IPS-20b (cell line): ENCODE measurements at regions not wholly inside any gene's neighbourhood (a gene's known extent, or its start where the extent isn't known, plus 50 kb on each side); places are given as distances from the start of the nearest gene placed in this dataset.

Experiments used
- H3K27ac ChIP-seq: one replicate; pipeline ENCODE4 v1.5.1; 2013; ENCODE audit warnings: low read length
- H3K27me3 ChIP-seq: 2 replicates; pipeline ENCODE4 v1.6.1; 2013; ENCODE audit warnings: mild to moderate bottlenecking, low read length, inconsistent platforms; ENCODE audit not compliant: insufficient read depth
- H3K36me3 ChIP-seq: 2 replicates; pipeline ENCODE4 v1.6.1; 2013; ENCODE audit warnings: low read depth, mild to moderate bottlenecking, inconsistent platforms, low read length, moderate library complexity; ENCODE audit not compliant: insufficient read depth
- H3K4me1 ChIP-seq: 2 replicates; pipeline ENCODE4 v1.6.1; 2013; ENCODE audit warnings: mild to moderate bottlenecking, control low read depth, inconsistent platforms, low read length, moderate library complexity; ENCODE audit not compliant: insufficient read depth
- H3K4me3 ChIP-seq: 2 replicates; pipeline ENCODE4 v1.5.1; 2013; ENCODE audit warnings: mild to moderate bottlenecking, low read length, inconsistent platforms
- H3K9ac ChIP-seq: 2 replicates; pipeline ENCODE4 v1.6.1; 2013; ENCODE audit warnings: low read depth, mild to moderate bottlenecking, inconsistent platforms, low read length, moderate library complexity
- H3K9me3 ChIP-seq: 2 replicates; pipeline ENCODE4 v1.6.1; 2013; ENCODE audit warnings: mild to moderate bottlenecking, low read depth, low read length, inconsistent platforms; ENCODE audit not compliant: insufficient read depth

- Histone ChIP-seq H3K4me3 (no peak overlapping the region), H3K36me3 (no peaks in the 10 kb centered on the region), H3K27ac (no peak overlapping the region), H3K4me1 (no peaks in the 10 kb centered on the region), H3K27me3 (no peaks in the 10 kb centered on the region), H3K9me3 (no peaks in the 10 kb centered on the region), H3K9ac (no peak overlapping the region)
Observed at GRCh38 chr4:115945026-115945425, 831.6 kb upstream of the NDST4 start.

GRCh38 chr4:115944146-115944905 is 830.9 kb upstream of the NDST4 start:
- Histone ChIP-seq H3K27ac (no peak overlapping the region), H3K9ac (no peak overlapping the region), H3K4me3 (no peak overlapping the region), H3K4me1 (no peaks in the 10 kb centered on the region), H3K9me3 (no peaks in the 10 kb centered on the region), H3K36me3 (no peaks in the 10 kb centered on the region), H3K27me3 (no peaks in the 10 kb centered on the region)

- H3K27ac ChIP-seq, result no peak overlapping the region
- no peak overlapping the region for H3K9ac ChIP-seq
- H3K36me3 ChIP-seq, result no peaks in the 10 kb centered on the region
- no peaks in the 10 kb centered on the region for H3K4me1 ChIP-seq
- H3K27me3 ChIP-seq, result no peaks in the 10 kb centered on the region
- H3K4me3 ChIP-seq, result no peak overlapping the region
- no peaks in the 10 kb centered on the region for H3K9me3 ChIP-seq
Observed at GRCh38 chr4:115938764-115939443, 825.5 kb upstream of the NDST4 start.

GRCh38 chr4:115929373-115929772 is 816.0 kb upstream of the NDST4 start:
- Histone ChIP-seq H3K9me3 (no peaks in the 10 kb centered on the region), H3K36me3 (no peaks in the 10 kb centered on the region), H3K27ac (no peak overlapping the region), H3K4me1 (no peaks in the 10 kb centered on the region), H3K9ac (no peak overlapping the region), H3K27me3 (no peaks in the 10 kb centered on the region), H3K4me3 (no peak overlapping the region)

GRCh38 chr4:115927382-115927781 is 814.0 kb upstream of the NDST4 start:
- Histone ChIP-seq H3K9ac (no peak overlapping the region), H3K4me3 (no peak overlapping the region), H3K9me3 (no peaks in the 10 kb centered on the region), H3K27me3 (no peaks in the 10 kb centered on the region), H3K4me1 (no peaks in the 10 kb centered on the region), H3K36me3 (no peaks in the 10 kb centered on the region), H3K27ac (no peak overlapping the region)

- H3K36me3 ChIP-seq, result no peaks in the 10 kb centered on the region
- no peak overlapping the region for H3K4me3 ChIP-seq
- no peaks in the 10 kb centered on the region; the same call in 1 of the 2 replicates for H3K9me3 ChIP-seq
- H3K27ac ChIP-seq, result no peak overlapping the region
- H3K27me3 ChIP-seq, result no peaks in the 10 kb centered on the region
- H3K9ac ChIP-seq, result no peak overlapping the region
- H3K4me1 ChIP-seq, result no peaks in the 10 kb centered on the region
Observed at GRCh38 chr4:115923152-115923551, 809.7 kb upstream of the NDST4 start.

GRCh38 chr4:115920637-115921036 is 807.2 kb upstream of the NDST4 start:
- no peaks in the 10 kb centered on the region for H3K4me1 ChIP-seq
- no peaks in the 10 kb centered on the region for H3K27me3 ChIP-seq
- H3K36me3 ChIP-seq, result no peaks in the 10 kb centered on the region
- H3K9me3 ChIP-seq, result no peaks in the 10 kb centered on the region; the same call in 1 of the 2 replicates
- no peak overlapping the region for H3K9ac ChIP-seq
- no peak overlapping the region for H3K4me3 ChIP-seq
- no peak overlapping the region for H3K27ac ChIP-seq

GRCh38 chr4:115918149-115918548 is 804.7 kb upstream of the NDST4 start:
- no peak overlapping the region for H3K27ac ChIP-seq
- H3K9ac ChIP-seq, result no peak overlapping the region
- no peak overlapping the region for H3K4me3 ChIP-seq
- no peaks in the 10 kb centered on the region for H3K4me1 ChIP-seq
- H3K36me3 ChIP-seq, result no peaks in the 10 kb centered on the region
- no peaks in the 10 kb centered on the region; the same call in 1 of the 2 replicates for H3K9me3 ChIP-seq
- H3K27me3 ChIP-seq, result no peaks in the 10 kb centered on the region

- no peaks in the 10 kb centered on the region for H3K27me3 ChIP-seq
- H3K27ac ChIP-seq, result no peak overlapping the region
- H3K36me3 ChIP-seq, result no peaks in the 10 kb centered on the region
- H3K4me1 ChIP-seq, result no peaks in the 10 kb centered on the region
- no peaks in the 10 kb centered on the region for H3K9me3 ChIP-seq
- no peak overlapping the region for H3K4me3 ChIP-seq
- H3K9ac ChIP-seq, result no peak overlapping the region
Observed at GRCh38 chr4:115906428-115906827, 793.0 kb upstream of the NDST4 start.

GRCh38 chr4:115883847-115884246 is 770.4 kb upstream of the NDST4 start:
- Histone ChIP-seq H3K4me3 (no peak overlapping the region), H3K36me3 (no peaks in the 10 kb centered on the region), H3K9ac (no peak overlapping the region), H3K27ac (no peak overlapping the region), H3K9me3 (no peaks in the 10 kb centered on the region), H3K4me1 (no peaks in the 10 kb centered on the region), H3K27me3 (no peaks in the 10 kb centered on the region)

- H3K27me3 ChIP-seq, result no peaks in the 10 kb centered on the region
- H3K9ac ChIP-seq, result no peak overlapping the region
- H3K4me3 ChIP-seq, result no peak overlapping the region
- no peaks in the 10 kb centered on the region for H3K36me3 ChIP-seq
- H3K27ac ChIP-seq, result no peak overlapping the region
- no peaks in the 10 kb centered on the region for H3K9me3 ChIP-seq
- H3K4me1 ChIP-seq, result no peaks in the 10 kb centered on the region
Observed at GRCh38 chr4:115883231-115883630, 769.8 kb upstream of the NDST4 start.

- Histone ChIP-seq H3K4me1 (no peaks in the 10 kb centered on the region), H3K36me3 (no peaks in the 10 kb centered on the region), H3K9ac (no peak overlapping the region), H3K9me3 (no peaks in the 10 kb centered on the region), H3K4me3 (no peak overlapping the region), H3K27me3 (no peaks in the 10 kb centered on the region), H3K27ac (no peak overlapping the region)
Observed at GRCh38 chr4:115873048-115873447, 759.6 kb upstream of the NDST4 start.
